HG03064 (cell line): ENCODE measurements at regions not wholly inside any gene's neighbourhood (a gene's known extent, or its start where the extent isn't known, plus 50 kb on each side); places are given as distances from the start of the nearest gene placed in this dataset.

ENCODE experiments used
- ATAC-seq: cut with Tn5 transposase; IDR thresholded peaks from one replicate; pipeline ENCODE4 v1.9.1; 2021; ENCODE audit warnings: low read depth; ENCODE audit not compliant: unreplicated experiment

- no peak for ATAC-seq
These were observed 516.6 kb downstream of the SLITRK1 start for GRCh38 chr13:83365723-83366122.

- no peak for ATAC-seq
These were observed 527.2 kb downstream of the SLITRK1 start for GRCh38 chr13:83355041-83355440.

- no peak for ATAC-seq
These were observed 529.9 kb downstream of the SLITRK1 start for GRCh38 chr13:83352391-83352790.

GRCh38 chr13:83350569-83350968 is 531.7 kb downstream of the SLITRK1 start:
- no peak for ATAC-seq

DNA sequence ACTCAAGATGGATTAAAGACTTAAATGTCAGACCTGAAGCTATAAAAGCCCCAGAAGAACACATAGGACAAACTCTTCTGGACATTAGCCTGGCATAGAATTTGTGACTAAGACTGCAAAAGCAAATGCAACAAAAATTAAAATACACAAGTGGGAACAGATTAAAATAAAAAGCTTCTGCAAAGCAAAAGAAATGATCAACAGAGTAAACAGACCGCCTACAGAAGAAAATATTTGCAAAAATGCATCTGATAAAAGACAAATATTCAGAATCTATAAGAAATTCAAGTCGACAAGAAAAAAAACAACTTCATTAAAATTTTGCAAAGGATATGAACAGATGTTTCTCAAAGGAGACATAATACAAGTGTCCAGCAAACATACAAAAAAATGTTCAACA is 537.8 kb downstream of the SLITRK1 start:
- no peak for ATAC-seq

- no peak for ATAC-seq
These were observed 542.1 kb downstream of the SLITRK1 start for GRCh38 chr13:83340170-83340569.

- no peak for ATAC-seq
These were observed 548.5 kb downstream of the SLITRK1 start for GRCh38 chr13:83333614-83334388.

DNA sequence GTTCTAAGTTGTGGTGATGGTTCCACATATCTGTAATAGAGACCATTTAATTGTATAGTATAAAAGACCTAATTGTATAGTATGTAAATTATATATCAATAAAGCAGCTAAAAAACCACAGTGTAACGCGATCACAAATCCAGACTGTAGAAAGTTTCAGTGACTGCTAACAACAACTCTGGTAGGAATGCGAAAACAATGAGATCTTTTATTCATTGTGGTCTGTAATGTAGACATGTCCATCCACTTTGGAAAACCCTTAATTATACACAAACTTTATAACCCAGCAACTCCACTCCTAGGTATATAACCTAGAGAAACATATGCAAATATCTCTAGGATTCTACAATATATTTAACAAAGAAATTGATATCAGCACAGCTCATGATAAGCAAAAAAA is 549.5 kb downstream of the SLITRK1 start:
- ATAC-seq, result no peak

GRCh38 chr13:83327091-83327490 is 555.2 kb downstream of the SLITRK1 start:
- ATAC-seq, result no peak

- ATAC-seq, result no peak
These were observed 557.0 kb downstream of the SLITRK1 start for GRCh38 chr13:83325125-83325853.

DNA sequence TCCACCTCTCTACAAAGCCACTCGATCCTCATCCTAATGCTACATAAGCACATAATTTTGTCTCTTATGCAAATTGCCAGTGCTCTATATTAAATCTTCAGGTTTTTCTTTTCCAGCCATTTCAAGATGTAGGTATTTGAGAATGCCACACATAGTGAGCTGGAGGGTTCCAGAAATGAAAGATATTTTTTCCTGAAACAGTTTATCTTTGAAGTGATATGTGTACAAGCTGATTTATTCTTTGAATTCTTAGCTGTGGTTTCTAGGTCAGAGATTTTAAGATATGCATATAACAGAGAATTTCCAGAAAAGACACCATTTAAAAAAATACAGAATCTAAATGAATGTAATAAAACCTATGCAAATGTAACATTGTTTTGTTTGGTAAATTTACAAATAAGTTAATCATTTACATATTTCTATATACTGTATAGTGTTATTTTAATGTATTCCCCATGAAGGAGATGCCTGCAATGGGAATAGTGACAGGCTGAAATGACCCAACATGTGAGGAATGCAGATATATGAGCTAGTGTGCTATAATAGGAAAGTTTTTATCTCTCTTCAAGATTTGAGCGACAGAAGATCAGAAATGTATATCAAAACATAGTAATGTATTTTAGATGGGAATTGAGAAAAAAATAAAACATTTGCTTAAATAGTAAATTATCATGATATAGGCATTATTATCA is 570.2 kb downstream of the SLITRK1 start:
- ATAC-seq, result no peak

DNA sequence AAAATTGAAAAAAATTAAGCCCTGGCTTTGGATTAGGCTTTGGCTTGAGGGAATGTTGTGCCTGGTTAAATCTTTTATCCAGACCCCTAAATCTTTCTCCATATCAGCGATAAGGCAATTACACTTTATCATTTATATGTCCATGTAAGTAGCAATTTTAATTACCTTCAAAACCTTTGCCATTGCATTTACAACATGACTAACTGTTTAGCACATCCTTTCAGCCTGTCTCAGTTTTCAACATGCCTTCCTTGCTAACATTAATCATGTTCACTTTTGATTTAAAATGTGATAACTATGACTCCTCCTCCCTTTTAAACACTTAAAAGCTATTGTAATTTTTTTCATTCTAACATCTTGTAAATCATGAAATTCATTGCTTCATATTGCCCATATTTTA is 583.7 kb downstream of the SLITRK1 start:
- ATAC-seq, result no peak

DNA sequence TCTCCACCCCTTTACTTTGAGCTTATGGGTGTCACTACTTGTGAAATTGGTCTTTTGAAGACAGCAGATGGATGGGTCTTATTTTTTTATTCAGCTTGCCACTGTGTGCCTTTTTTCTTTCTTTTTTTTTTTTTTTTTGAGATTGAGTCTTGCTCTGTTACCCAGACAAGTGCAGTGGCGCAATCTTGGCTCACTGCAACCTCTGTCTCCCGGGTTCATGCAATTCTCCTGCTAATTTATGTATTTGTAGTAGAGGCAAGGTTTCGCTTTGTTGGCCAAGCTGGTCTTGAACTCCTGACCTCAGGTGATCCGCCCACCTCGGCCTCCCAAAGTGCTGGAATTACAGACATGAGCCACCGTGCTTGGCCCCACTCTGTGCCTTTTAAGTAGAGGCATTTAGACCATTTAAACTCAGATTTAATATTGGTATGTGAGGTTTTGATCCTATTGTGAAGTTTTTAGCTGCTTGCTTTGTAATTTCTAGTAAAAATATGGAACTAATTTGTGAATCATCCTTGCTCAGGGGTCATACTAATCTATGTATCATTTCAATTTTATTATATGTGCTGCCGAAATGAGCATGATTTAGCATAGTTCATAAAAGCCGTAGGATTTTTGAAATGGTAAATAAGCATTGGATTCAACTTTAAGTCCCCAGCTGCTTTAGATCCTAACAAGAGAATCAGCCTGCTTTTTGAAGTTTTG is 584.5 kb downstream of the SLITRK1 start:
- no peak for ATAC-seq

GRCh38 chr13:83295686-83296085 is 586.6 kb downstream of the SLITRK1 start:
- ATAC-seq, result no peak

DNA sequence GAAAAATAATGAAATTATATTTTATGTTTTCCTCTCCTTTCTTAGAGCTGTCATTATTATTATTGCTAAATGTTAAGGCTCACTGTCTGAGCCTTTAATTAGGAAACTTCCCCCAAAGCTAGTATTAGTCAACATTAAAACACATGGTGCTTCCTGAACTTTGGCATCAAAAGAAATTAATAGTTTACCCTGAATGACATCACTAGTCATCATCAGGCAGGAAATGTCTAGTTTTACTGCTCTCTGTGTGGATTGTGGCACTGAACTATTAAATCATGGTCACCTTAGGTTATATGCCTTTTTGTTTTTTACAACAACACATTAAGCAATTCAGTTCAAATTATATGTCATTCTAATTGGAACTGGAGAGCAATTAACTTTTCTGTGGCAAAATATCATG is 595.5 kb downstream of the SLITRK1 start:
- ATAC-seq, result no peak

GRCh38 chr13:83281654-83282053 is 600.6 kb downstream of the SLITRK1 start:
- no peak for ATAC-seq

DNA sequence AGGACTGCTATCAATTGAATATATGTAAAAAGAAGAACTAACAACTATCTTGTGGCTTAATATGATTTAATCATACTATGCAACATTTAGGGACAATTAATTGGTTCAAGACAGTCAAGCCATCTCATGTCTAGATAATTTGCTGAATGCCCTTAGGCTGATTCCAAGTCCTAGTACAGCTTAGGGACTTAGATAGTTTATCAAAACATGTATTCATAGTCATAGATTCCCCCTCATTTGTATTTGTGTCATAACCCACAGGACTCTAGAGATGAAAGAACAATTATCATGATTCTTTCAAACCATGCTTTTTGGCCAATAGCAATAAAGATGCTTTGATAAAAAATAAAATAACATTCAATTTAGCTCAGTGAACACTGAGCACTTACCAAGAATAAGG is 607.6 kb downstream of the SLITRK1 start:
- no peak for ATAC-seq

DNA sequence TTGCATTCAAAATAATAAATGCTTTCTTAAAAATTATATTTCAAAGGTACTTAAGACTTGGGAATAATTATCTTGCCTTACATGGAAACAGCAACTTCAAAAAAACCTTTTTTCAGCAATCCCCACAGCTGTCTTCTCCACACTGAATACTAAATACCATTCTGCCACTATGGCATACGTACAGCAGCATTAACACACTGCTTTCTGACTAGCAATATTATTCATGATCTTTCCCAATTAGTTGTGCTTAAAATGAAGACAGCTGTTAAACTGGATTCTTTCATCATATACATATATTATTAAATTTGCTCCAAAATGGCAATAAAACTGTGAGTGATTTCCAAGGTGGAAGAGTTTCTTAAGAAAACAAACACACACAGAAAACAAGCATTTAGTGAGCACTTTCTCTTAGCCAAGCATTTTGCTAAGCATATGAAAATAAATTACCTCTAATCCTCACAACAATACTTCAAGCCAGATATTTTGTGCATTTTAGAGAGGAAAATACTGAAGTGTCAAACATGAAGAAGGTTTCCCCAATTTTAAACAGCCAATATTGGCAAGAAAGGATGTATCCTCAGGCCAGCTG is 609.5 kb downstream of the SLITRK1 start:
- no peak for ATAC-seq

GRCh38 chr13:83272076-83272475 is 610.2 kb downstream of the SLITRK1 start:
- ATAC-seq, result no peak

GRCh38 chr13:83265279-83265678 is 617.0 kb downstream of the SLITRK1 start:
- ATAC-seq, result no peak

DNA sequence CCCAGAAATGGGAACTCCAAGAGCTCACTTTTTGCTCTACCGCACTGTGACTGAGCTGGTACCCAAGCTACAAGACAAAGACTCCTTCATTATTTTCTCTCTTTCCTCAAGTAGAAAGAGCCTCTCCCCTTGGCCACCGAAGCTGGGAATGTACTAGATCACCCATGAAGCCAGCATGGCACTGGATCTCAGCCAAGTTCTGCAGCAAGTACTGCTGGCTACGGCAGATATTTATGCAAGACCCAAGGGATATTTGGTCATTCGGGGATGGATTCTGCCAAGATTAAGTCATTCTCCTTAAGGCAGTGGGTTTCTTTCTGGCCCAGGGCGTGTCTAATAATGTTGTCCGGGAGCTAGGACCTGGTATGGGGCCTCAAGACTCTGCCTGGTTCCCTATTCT is 633.5 kb downstream of the SLITRK1 start:
- no peak for ATAC-seq
